Kidney epithelial cell (primary cell): ENCODE measurements at regions not wholly inside any gene's neighbourhood (a gene's known extent, or its start where the extent isn't known, plus 50 kb on each side); places are given as distances from the start of the nearest gene placed in this dataset.
"Not testable (repeated sequence)": the region's sequence is repeated elsewhere in the genome, so short reads cannot be mapped to it uniquely, and the experiment has no call there.

Experiments used
- DNase-seq: peaks from one replicate; pipeline ENCODE4 v3.0.0-alpha.2; 2010; ENCODE audit warnings: low read depth
- H3K27me3 ChIP-seq: 2 replicates; pipeline ENCODE4 v1.6.0; 2011; ENCODE audit warnings: low read length; ENCODE audit not compliant: control insufficient read depth, insufficient read depth
- H3K36me3 ChIP-seq: 2 replicates; pipeline ENCODE4 v1.5.1; 2011; ENCODE audit warnings: low read length; ENCODE audit not compliant: control insufficient read depth, insufficient read depth
- H3K4me3 ChIP-seq: 2 replicates; pipeline ENCODE4 v1.5.1; 2011; ENCODE audit warnings: low read depth, mild to moderate bottlenecking, control low read depth, low read length
- TF ChIP-seq, protein P1 (sequence below): IDR thresholded peaks from 2 replicates; pipeline ENCODE4 v1.5.1; 2011; ENCODE audit warnings: mild to moderate bottlenecking, moderate library complexity, low read length, control low read depth, inconsistent platforms; ENCODE audit not compliant: insufficient read depth, poor library complexity, severe bottlenecking

- H3K4me3 ChIP-seq, result no peak overlapping the region
- TF ChIP-seq, protein P1, sequence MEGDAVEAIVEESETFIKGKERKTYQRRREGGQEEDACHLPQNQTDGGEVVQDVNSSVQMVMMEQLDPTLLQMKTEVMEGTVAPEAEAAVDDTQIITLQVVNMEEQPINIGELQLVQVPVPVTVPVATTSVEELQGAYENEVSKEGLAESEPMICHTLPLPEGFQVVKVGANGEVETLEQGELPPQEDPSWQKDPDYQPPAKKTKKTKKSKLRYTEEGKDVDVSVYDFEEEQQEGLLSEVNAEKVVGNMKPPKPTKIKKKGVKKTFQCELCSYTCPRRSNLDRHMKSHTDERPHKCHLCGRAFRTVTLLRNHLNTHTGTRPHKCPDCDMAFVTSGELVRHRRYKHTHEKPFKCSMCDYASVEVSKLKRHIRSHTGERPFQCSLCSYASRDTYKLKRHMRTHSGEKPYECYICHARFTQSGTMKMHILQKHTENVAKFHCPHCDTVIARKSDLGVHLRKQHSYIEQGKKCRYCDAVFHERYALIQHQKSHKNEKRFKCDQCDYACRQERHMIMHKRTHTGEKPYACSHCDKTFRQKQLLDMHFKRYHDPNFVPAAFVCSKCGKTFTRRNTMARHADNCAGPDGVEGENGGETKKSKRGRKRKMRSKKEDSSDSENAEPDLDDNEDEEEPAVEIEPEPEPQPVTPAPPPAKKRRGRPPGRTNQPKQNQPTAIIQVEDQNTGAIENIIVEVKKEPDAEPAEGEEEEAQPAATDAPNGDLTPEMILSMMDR, result no peak
- H3K36me3 ChIP-seq, result no peaks in the 10 kb centered on the region
- no peak for DNase-seq
- no peaks in the 10 kb centered on the region for H3K27me3 ChIP-seq
Measured at GRCh38 chr3:197419696-197420095, 121.3 kb upstream of the DLG1 start.

DNA sequence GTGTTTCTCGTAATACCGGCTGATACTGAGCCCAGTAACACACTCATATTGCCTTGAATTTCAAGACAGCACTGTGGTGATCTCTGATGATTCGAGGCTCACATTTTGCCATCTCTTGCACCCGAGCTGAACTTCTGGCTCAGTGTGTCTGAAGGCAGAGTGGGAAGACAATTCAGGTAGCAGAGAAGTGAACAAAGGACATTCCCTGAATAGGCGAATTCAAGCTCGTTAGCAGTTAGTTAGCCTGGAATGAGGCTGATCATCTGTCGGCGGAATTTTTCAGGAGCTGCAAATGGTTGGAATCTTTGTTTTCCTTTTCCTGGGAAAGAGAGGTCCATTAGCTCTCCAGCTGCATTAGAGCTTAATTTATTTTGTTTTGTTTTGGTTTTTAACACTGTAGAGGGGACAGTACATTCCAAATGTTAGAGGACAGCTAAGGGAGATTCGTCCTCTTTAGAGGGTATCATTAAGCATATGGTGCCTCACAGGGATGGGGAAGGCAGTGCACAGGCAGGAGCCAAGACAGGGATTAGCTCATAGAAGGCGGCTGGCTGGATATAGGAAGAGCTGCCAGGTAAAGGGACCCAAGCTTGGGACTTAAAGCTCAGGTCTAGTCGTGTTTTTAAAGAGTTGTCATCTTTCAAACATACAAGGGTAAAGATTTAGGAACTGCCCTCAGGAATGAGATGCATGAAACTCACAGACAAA lies 119.7 kb upstream of the DLG1 start:
- no peak for DNase-seq
- TF ChIP-seq, protein P1, result no peak
- H3K36me3 ChIP-seq, result no peaks in the 10 kb centered on the region
- H3K4me3 ChIP-seq, result no peak overlapping the region
- no peaks in the 10 kb centered on the region for H3K27me3 ChIP-seq

- Histone ChIP-seq H3K4me3 (no peak overlapping the region), H3K36me3 (no peaks in the 10 kb centered on the region), H3K27me3 (no peaks in the 10 kb centered on the region)
- TF ChIP-seq, protein P1, result no peak
- no peak for DNase-seq
Measured at GRCh38 chr3:197417441-197417840, 119.0 kb upstream of the DLG1 start.

GRCh38 chr3:197411899-197412298 lies 113.5 kb upstream of the DLG1 start:
- DNase-seq, H3K4me3 ChIP-seq, H3K27me3 ChIP-seq, H3K36me3 ChIP-seq: not testable (repeated sequence)

DNA sequence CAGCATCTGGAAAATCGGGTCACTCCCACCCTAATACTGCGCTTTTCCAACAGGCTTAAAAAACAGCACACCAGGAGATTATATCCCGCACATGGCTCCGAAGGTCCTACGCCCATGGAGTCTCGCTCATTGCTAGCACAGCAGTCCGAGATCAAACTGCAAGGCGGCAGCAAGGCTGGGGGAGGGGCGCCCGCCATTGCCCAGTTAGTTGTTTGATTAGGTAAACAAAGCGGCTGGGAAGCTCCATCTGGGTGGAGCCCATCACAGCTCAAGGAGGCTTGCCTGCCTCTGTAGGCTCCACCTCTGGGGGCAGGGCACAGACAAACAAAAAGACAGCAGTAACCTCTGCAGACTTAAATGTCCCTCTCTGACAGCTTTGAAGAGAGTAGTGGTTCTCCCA lies 111.8 kb upstream of the DLG1 start:
- DNase-seq, H3K27me3 ChIP-seq, H3K36me3 ChIP-seq, H3K4me3 ChIP-seq: not testable (repeated sequence)

DNA sequence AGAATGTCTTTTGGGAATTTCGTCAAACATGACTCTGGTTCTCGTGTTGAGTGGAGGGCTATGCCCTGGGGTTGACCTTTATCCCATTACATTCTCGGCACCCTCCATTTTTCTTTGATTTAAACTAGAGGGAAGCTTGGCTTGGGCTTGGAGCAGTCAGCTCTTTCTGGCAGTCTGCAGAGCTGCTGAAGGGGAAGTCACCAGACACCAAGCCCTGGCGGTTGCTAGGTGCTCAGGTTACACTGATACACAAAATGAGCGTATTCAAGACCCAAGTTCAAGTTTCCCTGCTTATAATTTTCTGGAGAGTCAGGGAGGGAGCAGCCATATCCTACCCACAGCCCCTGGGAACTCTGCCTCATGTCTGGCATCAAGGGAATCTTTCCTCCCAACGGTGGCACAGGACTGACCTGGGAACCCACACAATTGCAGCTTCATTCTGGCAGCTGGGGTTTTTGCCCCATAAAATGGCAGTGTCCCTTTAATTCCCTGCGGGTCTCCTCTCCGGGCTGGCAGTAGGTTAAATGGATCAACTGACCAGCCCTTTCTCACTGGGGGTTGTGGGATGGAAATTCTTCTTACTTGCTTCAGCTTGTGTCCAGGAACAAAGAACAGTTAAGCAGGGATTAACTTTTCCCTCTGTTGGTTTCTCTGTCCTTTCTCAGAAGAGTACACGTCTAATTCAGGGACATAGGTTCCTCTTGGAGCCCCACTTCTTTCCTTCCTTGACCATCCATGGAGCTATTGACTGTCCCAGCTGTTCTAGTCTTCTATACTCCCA lies 110.0 kb upstream of the DLG1 start:
- no peaks in the 10 kb centered on the region for H3K36me3 ChIP-seq
- no peak overlapping the region for H3K4me3 ChIP-seq
- H3K27me3 ChIP-seq, result no peaks in the 10 kb centered on the region
- TF ChIP-seq, protein P1, result no peak
- no peak for DNase-seq
